ENCODE measurements at regions not wholly inside any gene's neighbourhood (a gene's known extent, or its start where the extent isn't known, plus 50 kb on each side); places are given as distances from the start of the nearest gene placed in this dataset.
A peak's percentile ranks its signal among the peaks of the same experiment; 100 is the strongest.

- no peak for DNase-seq (ENCODE audit: low read depth)
These were observed 1238.3 kb downstream of the SORCS3 start for GRCh38 chr10:105879401-105879800.

DNA sequence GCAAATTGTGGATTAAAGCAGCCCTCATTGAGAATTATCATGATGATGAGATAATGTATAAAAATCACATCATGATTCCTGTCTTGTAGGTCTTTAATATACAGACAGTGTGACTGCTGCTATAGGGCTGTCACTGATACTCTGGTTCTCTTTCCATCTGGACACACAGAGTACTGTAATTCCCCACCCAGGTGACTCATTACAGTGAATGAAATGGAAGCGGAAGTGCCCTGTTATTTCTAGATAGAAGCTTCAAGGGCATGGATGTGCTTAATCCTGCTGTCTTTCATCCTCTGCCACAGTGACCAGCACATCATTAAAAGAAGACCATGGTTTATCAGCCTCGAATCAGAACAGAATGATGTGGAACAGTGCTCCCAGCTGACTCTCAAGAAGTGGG lies 1234.0 kb downstream of the SORCS3 start:
- DNase-seq (ENCODE audit: low read depth), result no peak

DNA sequence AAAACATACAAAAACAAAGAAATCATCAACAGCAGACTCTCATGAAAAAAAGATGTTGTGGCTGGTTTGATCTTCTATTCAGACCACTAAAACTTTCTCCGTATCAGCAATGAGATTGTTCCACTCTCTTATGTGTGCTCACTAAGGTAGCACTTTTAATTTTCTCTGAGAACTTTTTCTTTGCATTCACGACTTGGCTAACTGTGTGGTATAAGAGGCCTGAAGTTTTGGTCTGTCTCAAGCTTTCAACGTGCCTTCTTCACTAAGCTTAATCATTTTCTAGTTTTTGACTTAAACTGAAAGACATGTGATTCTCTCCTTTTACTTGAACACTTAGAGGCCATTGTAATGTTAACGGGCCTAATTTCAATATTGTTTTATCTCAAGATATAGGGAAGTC lies 1231.6 kb downstream of the SORCS3 start:
- DNase-seq (ENCODE audit: low read depth), result no peak

DNA sequence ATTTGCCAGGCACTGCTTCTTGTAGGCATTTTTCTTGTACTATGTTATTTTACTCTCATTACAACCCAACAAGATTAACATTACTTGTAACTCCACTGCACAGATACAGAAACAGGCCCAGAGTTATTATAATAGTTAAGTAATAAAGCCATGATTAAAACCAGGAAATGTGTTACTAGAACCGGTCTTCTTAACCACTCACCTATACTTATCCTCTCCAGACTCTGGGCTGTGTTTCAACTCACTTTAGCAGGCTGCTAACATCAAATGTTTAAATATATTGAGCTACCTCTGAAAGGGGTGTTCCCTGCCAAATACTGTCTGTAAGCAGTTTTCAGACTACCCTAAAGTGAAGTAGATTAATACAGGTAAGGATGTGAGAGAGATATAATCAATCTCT lies 1227.8 kb downstream of the SORCS3 start:
- no peak for DNase-seq (ENCODE audit: low read depth)

GRCh38 chr10:105864854-105865253 lies 1223.8 kb downstream of the SORCS3 start:
- DNase-seq (ENCODE audit: low read depth), result no peak

- no peak for DNase-seq (ENCODE audit: low read depth)
These were observed 1216.5 kb downstream of the SORCS3 start for GRCh38 chr10:105857268-105858264.

DNA sequence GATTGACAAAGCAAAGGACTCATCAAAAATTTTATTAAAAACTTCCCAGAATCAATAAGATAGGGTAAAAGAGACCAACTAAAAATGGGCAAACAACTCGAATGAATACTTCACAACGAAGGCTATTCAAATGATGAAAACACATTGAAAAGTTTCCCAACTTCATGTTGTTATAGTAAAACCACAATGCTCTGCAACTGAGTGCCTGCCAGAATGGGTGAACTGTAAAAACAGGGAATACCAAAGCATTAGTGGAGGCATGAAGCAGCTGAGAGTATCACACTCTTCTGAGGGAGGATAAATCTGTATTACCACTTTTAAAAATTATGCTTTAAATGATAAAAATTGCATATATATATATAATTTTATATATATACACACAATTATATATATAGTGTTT lies 1214.7 kb downstream of the SORCS3 start:
- no peak for DNase-seq (ENCODE audit: low read depth)

DNA sequence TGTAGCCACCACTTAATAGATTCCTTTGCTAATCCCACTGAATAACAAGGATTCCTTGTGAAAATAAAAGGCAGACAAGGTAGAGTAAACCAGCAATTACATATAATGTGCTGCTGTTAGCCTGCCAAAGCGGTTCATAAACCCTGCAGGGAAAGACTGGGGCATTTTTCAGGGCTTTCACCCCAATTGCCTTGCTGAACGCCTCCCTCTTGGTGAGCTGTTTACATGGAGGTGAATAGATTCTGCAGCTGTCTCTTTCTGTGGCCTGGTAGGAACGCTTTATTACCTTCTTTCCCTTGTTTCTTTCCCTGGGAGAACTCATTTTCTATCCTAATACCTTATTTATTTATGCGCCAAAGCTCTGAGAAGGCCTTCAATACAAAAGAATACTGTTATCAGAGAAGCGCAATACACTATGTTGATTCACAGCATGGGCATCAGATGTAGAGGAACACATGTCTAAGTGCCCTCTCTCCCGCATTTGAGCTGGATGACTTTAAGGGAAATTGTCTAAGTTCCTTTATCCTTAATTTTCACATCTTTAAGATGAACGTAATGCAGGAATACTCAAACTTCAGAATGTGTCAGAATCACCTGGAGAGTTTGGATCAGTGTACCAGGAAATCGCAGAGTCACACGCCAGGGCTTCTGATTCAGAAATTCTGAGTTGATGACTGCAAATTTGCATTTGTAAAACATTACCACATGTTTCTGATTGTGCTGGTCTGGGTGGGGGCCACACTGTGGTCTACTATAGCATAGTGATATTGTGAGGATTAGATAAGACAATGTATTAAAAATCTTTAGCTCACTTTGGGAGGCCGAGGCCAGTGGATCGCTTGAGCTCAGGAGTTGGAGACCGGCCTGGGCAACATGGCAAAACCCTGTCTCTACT lies 1203.8 kb downstream of the SORCS3 start:
- DNase-seq (ENCODE audit: low read depth), result no peak

DNA sequence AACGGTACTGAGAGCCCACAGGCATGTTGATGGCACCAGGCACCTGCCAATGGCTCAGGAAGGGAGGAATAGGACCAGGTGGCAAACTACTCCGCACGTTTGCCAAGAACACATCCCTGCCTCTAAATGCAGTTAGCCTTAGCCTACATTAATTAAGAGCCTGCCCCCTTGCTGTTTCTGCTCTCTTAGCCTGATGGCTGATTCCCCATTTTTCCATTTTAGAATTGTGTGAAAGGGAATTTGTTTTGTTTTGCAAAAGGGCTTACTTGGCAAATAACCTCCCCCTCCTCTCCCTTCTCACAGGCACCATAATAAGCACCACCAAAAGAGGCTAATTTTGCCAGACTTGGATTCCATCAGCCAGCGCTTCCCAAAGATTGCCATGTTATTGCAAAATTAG lies 1203.2 kb downstream of the SORCS3 start:
- no peak for DNase-seq (ENCODE audit: low read depth)

- DNase-seq (ENCODE audit: low read depth), result no peak
These were observed 1202.7 kb downstream of the SORCS3 start for GRCh38 chr10:105843786-105844185.

- no peak for DNase-seq (ENCODE audit: low read depth)
These were observed 1199.2 kb downstream of the SORCS3 start for GRCh38 chr10:105840288-105840770.

- DNase-seq (ENCODE audit: low read depth), result no peak
These were observed 1197.3 kb downstream of the SORCS3 start for GRCh38 chr10:105838392-105838791.

- peak; percentile 10 for DNase-seq (ENCODE audit: low read depth)
These were observed 1196.9 kb downstream of the SORCS3 start for GRCh38 chr10:105837951-105838350.

- no peak for DNase-seq (ENCODE audit: low read depth)
These were observed 1193.4 kb downstream of the SORCS3 start for GRCh38 chr10:105834261-105835059.

DNA sequence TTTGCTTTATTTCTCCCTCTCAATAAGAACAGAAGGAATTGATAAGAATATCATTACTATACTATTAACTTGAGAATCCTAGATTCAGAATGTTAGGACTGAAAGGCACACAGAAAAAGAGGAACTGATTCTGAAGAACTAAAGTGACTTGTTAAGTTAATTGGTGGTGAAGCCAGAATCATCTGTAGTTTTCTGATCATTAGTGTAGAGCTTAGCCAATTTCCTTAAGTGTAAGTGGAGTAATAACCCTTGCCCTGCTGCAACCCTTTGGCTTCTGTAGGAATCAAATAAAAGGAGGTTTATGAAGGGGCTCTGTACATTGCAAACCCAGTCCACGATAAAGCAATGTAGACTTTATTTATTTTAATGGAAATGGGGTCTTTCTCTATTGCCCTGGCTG lies 1186.0 kb downstream of the SORCS3 start:
- DNase-seq (ENCODE audit: low read depth), result no peak

- no peak for DNase-seq (ENCODE audit: low read depth)
These were observed 1167.0 kb downstream of the SORCS3 start for GRCh38 chr10:105807935-105808587.

DNA sequence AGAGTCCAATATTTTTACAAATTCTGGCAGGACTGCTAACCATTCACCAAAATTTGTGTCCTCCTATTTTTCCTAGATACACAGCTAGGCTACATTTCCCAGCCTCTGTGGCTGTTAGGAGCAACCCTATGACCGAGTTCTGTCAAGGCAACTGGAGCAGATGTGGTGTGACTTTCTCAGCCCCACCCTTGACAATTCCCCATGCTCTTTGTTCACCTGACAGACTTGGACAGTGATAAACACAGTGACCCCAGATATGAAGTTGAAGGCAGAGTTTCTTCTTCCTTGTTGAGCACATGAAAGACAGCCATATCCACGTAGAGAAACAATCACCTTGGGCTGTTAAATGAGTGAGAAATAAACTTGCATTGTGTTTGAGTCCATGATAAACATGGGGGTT lies 1162.1 kb downstream of the SORCS3 start:
- DNase-seq (ENCODE audit: low read depth), result no peak

GRCh38 chr10:105800641-105801040 lies 1159.6 kb downstream of the SORCS3 start:
- DNase-seq (ENCODE audit: low read depth), result no peak

- no peak for DNase-seq (ENCODE audit: low read depth)
These were observed 1157.3 kb downstream of the SORCS3 start for GRCh38 chr10:105798328-105798889.

DNA sequence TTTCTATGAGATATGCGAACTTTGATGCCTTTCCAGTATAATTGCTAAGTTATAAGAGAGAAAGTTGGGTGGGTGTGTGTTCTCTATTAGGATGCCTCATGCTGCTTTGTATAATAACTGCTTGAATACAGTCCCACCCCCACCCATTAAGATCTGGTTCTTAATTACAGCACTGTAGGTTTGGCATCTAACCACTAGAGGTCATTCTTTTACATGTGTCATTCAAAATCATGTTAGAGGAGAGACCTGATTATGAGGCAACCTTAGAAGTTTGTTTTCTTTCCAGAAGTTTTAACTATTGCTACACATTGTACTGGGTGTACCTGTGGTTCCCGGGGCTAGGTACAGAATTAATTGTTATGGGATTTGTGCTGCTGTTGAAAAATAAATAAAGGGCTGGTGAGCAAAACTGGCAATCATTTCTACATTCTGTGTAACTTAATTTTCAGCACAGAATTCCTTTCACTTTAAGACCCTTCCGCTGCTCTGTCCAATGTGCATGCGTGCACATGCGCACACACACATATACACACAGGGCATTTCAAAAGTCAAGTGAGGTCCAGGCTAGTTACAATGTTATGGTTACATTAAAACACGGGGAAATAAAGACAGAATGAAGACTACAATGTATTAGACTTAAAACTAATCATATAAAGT lies 1156.3 kb downstream of the SORCS3 start:
- peak; percentile 9 for DNase-seq (ENCODE audit: low read depth)

Measured in fibroblast of the conjunctiva (primary cell).